ENCODE measurements at regions not wholly inside any gene's neighbourhood (a gene's known extent, or its start where the extent isn't known, plus 50 kb on each side); places are given as distances from the start of the nearest gene placed in this dataset.

- TF ChIP-seq, protein P1, sequence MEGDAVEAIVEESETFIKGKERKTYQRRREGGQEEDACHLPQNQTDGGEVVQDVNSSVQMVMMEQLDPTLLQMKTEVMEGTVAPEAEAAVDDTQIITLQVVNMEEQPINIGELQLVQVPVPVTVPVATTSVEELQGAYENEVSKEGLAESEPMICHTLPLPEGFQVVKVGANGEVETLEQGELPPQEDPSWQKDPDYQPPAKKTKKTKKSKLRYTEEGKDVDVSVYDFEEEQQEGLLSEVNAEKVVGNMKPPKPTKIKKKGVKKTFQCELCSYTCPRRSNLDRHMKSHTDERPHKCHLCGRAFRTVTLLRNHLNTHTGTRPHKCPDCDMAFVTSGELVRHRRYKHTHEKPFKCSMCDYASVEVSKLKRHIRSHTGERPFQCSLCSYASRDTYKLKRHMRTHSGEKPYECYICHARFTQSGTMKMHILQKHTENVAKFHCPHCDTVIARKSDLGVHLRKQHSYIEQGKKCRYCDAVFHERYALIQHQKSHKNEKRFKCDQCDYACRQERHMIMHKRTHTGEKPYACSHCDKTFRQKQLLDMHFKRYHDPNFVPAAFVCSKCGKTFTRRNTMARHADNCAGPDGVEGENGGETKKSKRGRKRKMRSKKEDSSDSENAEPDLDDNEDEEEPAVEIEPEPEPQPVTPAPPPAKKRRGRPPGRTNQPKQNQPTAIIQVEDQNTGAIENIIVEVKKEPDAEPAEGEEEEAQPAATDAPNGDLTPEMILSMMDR (conservative IDR thresholded peaks at IDR 0.05 in 1 of 2, IDR thresholded peaks at IDR 0.05 in 1 of 2; ENCODE audit: low read depth in 1 of 2, low read length in 2 of 2): no peak
- no peak for TF ChIP-seq EZH2 (IDR thresholded peaks at IDR 0.05; ENCODE audit: low read length, missing control alignments)
Measured at GRCh38 chr13:39862900-39863299, 207.4 kb downstream of the COG6 start.

All from fibroblast of lung (primary cell).